OCI-LY3 (cell line): ENCODE measurements at regions not wholly inside any gene's neighbourhood (a gene's known extent, or its start where the extent isn't known, plus 50 kb on each side); places are given as distances from the start of the nearest gene placed in this dataset.

ENCODE experiments used
- H2AFZ ChIP-seq: fragments of 200-600, 300-600 bp; shearing (Covaris generic); 2 replicates; pipeline ENCODE4 v1.6.0; 2014; ENCODE audit warnings: antibody characterized with exemption, low read depth, low read length
- H3K27ac ChIP-seq: fragments of 200-600, 300-600 bp; sonication (generic); 2 replicates; pipeline ENCODE4 v1.5.1; 2014; ENCODE audit warnings: mild to moderate bottlenecking, low read length, moderate library complexity, mixed read lengths
- H3K27me3 ChIP-seq: fragments of 200-600, 300-600 bp; sonication (generic); 2 replicates; pipeline ENCODE4 v1.6.1; 2014; ENCODE audit warnings: low read depth, low read length, mixed read lengths
- H3K36me3 ChIP-seq: fragments of 200-600, 300-600 bp; sonication (generic); replicated peaks from 2 replicates; pipeline ENCODE3; 2014; ENCODE audit warnings: low read depth, low read length, mixed read lengths
- H3K4me1 ChIP-seq: fragments of 300-600, 200-600 bp; sonication (generic); 2 replicates; pipeline ENCODE4 v1.6.1; 2014; ENCODE audit warnings: low read length, mixed read lengths
- H3K4me2 ChIP-seq: fragments of 200-600, 300-600 bp; sonication (generic); 2 replicates; pipeline ENCODE4 v1.6.1; 2014; ENCODE audit warnings: low read length, mixed read lengths
- H3K4me3 ChIP-seq: fragments of 300-600, 200-600 bp; sonication (generic); 2 replicates; pipeline ENCODE4 v1.5.1; 2014; ENCODE audit warnings: antibody characterized with exemption, mild to moderate bottlenecking, low read length, moderate library complexity
- H3K79me2 ChIP-seq: fragments of 300-600, 200-600 bp; shearing (Covaris generic); 2 replicates; pipeline ENCODE4 v1.6.1; 2014; ENCODE audit warnings: mild to moderate bottlenecking, low read length, mixed read lengths
- H3K9ac ChIP-seq: fragments of 300-600, 200-600 bp; shearing (Covaris generic); 2 replicates; pipeline ENCODE4 v1.6.0; 2014; ENCODE audit warnings: mild to moderate bottlenecking, low read length, moderate library complexity
- H3K9me3 ChIP-seq: fragments of 200-600, 300-600 bp; shearing (Covaris generic); 2 replicates; pipeline ENCODE4 v1.6.1; 2014; ENCODE audit warnings: low read length, mixed read lengths; ENCODE audit not compliant: insufficient read depth
- H4K20me1 ChIP-seq: fragments of 200-600, 300-600 bp; sonication (generic); 2 replicates; pipeline ENCODE4 v1.6.1; 2016; ENCODE audit warnings: low read length, mixed read lengths; ENCODE audit not compliant: insufficient read depth
- CTCF ChIP-seq: fragments of 200-600, 300-600 bp; sonication (generic); IDR thresholded peaks from 2 replicates; pipeline ENCODE4 v1.5.1; 2014; ENCODE audit warnings: antibody characterized with exemption, low read length, low read depth
- EZH2phosphoT487 ChIP-seq: fragments of 200-600 bp; shearing (Covaris generic); IDR thresholded peaks from 2 replicates; pipeline ENCODE4 v1.6.1; 2018; ENCODE audit warnings: antibody characterized with exemption, mixed run types, low read depth

- H3K4me1 ChIP-seq: peaks cover 37% of the 10 kb centered on the region
- TF ChIP-seq EZH2phosphoT487 (no peak), CTCF (no peak)
- peak overlapping the region; percentile 50 for H3K4me2 ChIP-seq
- no peaks in the 10 kb centered on the region for H3K27me3 ChIP-seq
- no peak overlapping the region for H3K27ac ChIP-seq
- no peaks in the 10 kb centered on the region for H3K79me2 ChIP-seq
- H3K4me3 ChIP-seq: no peak overlapping the region
- H4K20me1 ChIP-seq: no peaks in the 10 kb centered on the region
- H3K9ac ChIP-seq: no peak overlapping the region
- H3K36me3 ChIP-seq: no peaks in the 10 kb centered on the region
- no peaks in the 10 kb centered on the region for H3K9me3 ChIP-seq
- no peak overlapping the region for H2AFZ ChIP-seq
Measured at GRCh38 chr4:104870495-104871233, 276.0 kb upstream of the TET2 start.

GRCh38 chr4:104878936-104879335, 267.7 kb upstream of the TET2 start:
- H3K4me3 ChIP-seq: no peak overlapping the region
- no peaks in the 10 kb centered on the region for H3K79me2 ChIP-seq
- H3K9ac ChIP-seq: no peak overlapping the region
- H2AFZ ChIP-seq: no peak overlapping the region
- peaks cover 9% of the 10 kb centered on the region for H3K4me1 ChIP-seq
- no peak overlapping the region for H3K27ac ChIP-seq
- H3K36me3 ChIP-seq: no peaks in the 10 kb centered on the region
- H3K27me3 ChIP-seq: peaks cover 39% of the 10 kb centered on the region
- TF ChIP-seq CTCF (no peak), EZH2phosphoT487 (no peak)
- no peaks in the 10 kb centered on the region for H3K9me3 ChIP-seq
- H4K20me1 ChIP-seq: no peaks in the 10 kb centered on the region
- peak overlapping the region; percentile 32; the same call in 1 of the 2 replicates for H3K4me2 ChIP-seq

GRCh38 chr4:104879367-104879766, 267.3 kb upstream of the TET2 start:
- no peaks in the 10 kb centered on the region for H3K79me2 ChIP-seq
- H3K27me3 ChIP-seq: peaks cover 39% of the 10 kb centered on the region
- H3K27ac ChIP-seq: no peak overlapping the region
- H3K4me3 ChIP-seq: no peak overlapping the region
- TF ChIP-seq EZH2phosphoT487 (no peak), CTCF (no peak)
- H3K36me3 ChIP-seq: no peaks in the 10 kb centered on the region
- H3K4me2 ChIP-seq: peak overlapping the region; percentile 32; the same call in 1 of the 2 replicates
- H3K9me3 ChIP-seq: no peaks in the 10 kb centered on the region
- H4K20me1 ChIP-seq: no peaks in the 10 kb centered on the region
- H2AFZ ChIP-seq: no peak overlapping the region
- peaks cover 9% of the 10 kb centered on the region for H3K4me1 ChIP-seq
- H3K9ac ChIP-seq: no peak overlapping the region

- Histone ChIP-seq H3K4me2 (no peak overlapping the region), H3K9ac (no peak overlapping the region), H3K79me2 (no peaks in the 10 kb centered on the region), H3K4me3 (no peak overlapping the region), H3K36me3 (no peaks in the 10 kb centered on the region), H2AFZ (no peak overlapping the region), H3K27me3 (peaks cover 39% of the 10 kb centered on the region), H3K27ac (no peak overlapping the region), H3K9me3 (no peaks in the 10 kb centered on the region), H4K20me1 (no peaks in the 10 kb centered on the region), H3K4me1 (peaks cover 9% of the 10 kb centered on the region)
- TF ChIP-seq EZH2phosphoT487: no peak
- TF ChIP-seq CTCF: no peak
Measured at GRCh38 chr4:104879854-104880253, 266.8 kb upstream of the TET2 start.
